ENCODE measurements at regions not wholly inside any gene's neighbourhood (a gene's known extent, or its start where the extent isn't known, plus 50 kb on each side); places are given as distances from the start of the nearest gene placed in this dataset.

DNA sequence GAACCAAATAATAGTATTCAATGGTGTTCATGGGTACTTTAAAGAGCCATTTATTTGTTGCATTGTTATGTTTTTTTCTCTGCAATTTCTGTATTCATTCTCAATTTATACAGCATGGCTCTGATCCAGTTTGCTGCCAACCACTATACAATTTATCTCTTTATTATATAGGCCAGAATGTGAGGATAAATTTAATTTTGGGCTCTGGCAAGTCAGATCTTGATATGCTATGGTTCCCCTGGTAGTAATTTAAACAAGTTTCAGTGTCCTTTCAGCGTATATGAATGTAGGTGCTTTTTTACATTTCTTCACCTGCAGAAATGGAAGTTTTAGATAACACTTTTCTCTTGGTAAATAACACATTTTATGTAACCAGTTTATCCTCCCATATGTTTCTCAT is 1118.0 kb upstream of the SEMA6A start:
- no peak overlapping the region for H2BK15ac ChIP-seq (ENCODE audit: low read depth, low read length)
- H3K56ac ChIP-seq (ENCODE audit: insufficient read length, low read depth, low read length) = no peak overlapping the region
- TF ChIP-seq, protein P1, sequence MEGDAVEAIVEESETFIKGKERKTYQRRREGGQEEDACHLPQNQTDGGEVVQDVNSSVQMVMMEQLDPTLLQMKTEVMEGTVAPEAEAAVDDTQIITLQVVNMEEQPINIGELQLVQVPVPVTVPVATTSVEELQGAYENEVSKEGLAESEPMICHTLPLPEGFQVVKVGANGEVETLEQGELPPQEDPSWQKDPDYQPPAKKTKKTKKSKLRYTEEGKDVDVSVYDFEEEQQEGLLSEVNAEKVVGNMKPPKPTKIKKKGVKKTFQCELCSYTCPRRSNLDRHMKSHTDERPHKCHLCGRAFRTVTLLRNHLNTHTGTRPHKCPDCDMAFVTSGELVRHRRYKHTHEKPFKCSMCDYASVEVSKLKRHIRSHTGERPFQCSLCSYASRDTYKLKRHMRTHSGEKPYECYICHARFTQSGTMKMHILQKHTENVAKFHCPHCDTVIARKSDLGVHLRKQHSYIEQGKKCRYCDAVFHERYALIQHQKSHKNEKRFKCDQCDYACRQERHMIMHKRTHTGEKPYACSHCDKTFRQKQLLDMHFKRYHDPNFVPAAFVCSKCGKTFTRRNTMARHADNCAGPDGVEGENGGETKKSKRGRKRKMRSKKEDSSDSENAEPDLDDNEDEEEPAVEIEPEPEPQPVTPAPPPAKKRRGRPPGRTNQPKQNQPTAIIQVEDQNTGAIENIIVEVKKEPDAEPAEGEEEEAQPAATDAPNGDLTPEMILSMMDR (conservative IDR thresholded peaks at IDR 0.05) = no peak
- no peak overlapping the region for H3K23ac ChIP-seq (ENCODE audit: insufficient read length, low read depth, low read length)
- no peak overlapping the region for H2BK120ac ChIP-seq (ENCODE audit: low read depth, low read length, poor library complexity, severe bottlenecking)
- no peaks in the 10 kb centered on the region for H3K4me1 Mint-ChIP-seq
- no peaks in the 10 kb centered on the region for H4K20me1 ChIP-seq (ENCODE audit: control insufficient read depth, insufficient read depth, insufficient read length)
- no peak overlapping the region for H3K27ac Mint-ChIP-seq
- H3K14ac ChIP-seq (ENCODE audit: insufficient read depth, low read length) = no peak overlapping the region
- H4K91ac ChIP-seq (ENCODE audit: insufficient read length, low read depth, low read length) = no peak overlapping the region
- no peak overlapping the region for H3K9ac ChIP-seq (ENCODE audit: extremely low read depth, insufficient read length, low read length)
- no peaks in the 10 kb centered on the region for H3K23me2 ChIP-seq (ENCODE audit: insufficient read length, low read depth, low read length, poor library complexity, severe bottlenecking)
- no peak overlapping the region for H3T11ph ChIP-seq (ENCODE audit: low read length)
- no peaks in the 10 kb centered on the region for H3K9me3 ChIP-seq (ENCODE audit: control insufficient read depth, low read depth, low read length)
- no peak overlapping the region for H2BK12ac ChIP-seq (ENCODE audit: insufficient read length, low read depth, low read length)
- no peak overlapping the region for H4K8ac ChIP-seq (replicated peaks; ENCODE audit: insufficient read length, low read depth, low read length)
- no peaks in the 10 kb centered on the region for H3K9me3 Mint-ChIP-seq
- no peak overlapping the region for H4K5ac ChIP-seq (ENCODE audit: insufficient read length, low read depth, low read length)
- H3K4ac ChIP-seq (ENCODE audit: low read depth, low read length) = no peak overlapping the region
- DNase-seq = no peak
- H3K79me1 ChIP-seq (ENCODE audit: insufficient read depth, low read depth, low read length, poor library complexity, severe bottlenecking) = no peaks in the 10 kb centered on the region
- no CpG with 5 or more reads among the region's 1 CpG for WGBS (ENCODE audit: extremely low coverage, insufficient read length, low lambda C conversion rate)
- no peak overlapping the region for H2BK5ac ChIP-seq (ENCODE audit: insufficient read length, low read length)
- no peak overlapping the region for H2AFZ ChIP-seq (ENCODE audit: low read length)
- H3K27ac ChIP-seq (ENCODE audit: insufficient read length, low read depth, low read length) = no peak overlapping the region
- H3K4me2 ChIP-seq (ENCODE audit: insufficient read depth, insufficient read length, low read length) = no peak overlapping the region
- H3K4me1 ChIP-seq (ENCODE audit: insufficient read depth, low read length) = no peaks in the 10 kb centered on the region
- no peaks in the 10 kb centered on the region for H3K79me2 ChIP-seq (ENCODE audit: insufficient read depth, low read length)
- H3K27me3 ChIP-seq (ENCODE audit: insufficient read depth, low read length) = no peaks in the 10 kb centered on the region
- no peak overlapping the region for H3K4me3 Mint-ChIP-seq
- no peaks in the 10 kb centered on the region for H3K27me3 Mint-ChIP-seq (ENCODE audit: low read depth)
- H3K18ac ChIP-seq (ENCODE audit: insufficient read length, low read depth, low read length) = no peak overlapping the region
- no peaks in the 10 kb centered on the region for H3K36me3 Mint-ChIP-seq (ENCODE audit: insufficient read depth in 1 of 3, low read depth in 3 of 3)
- H2BK20ac ChIP-seq (ENCODE audit: low read depth, low read length, poor library complexity, severe bottlenecking) = no peak overlapping the region
- H2AK5ac ChIP-seq (ENCODE audit: insufficient read length, low read length) = no peak overlapping the region
